BJ (cell line): ENCODE measurements at regions not wholly inside any gene's neighbourhood (a gene's known extent, or its start where the extent isn't known, plus 50 kb on each side); places are given as distances from the start of the nearest gene placed in this dataset.

Experiments used
- CTCF ChIA-PET: fragments of 350-600 bp; formaldehyde crosslinking; extraction: SDS; loops from one replicate; lab custom pipeline; 2021; ENCODE audit warnings: antibody characterized with exemption, inconsistent platforms; lab: Yijun Ruan, JAX
- POLR2A ChIA-PET: fragments of 300-600 bp; sonication (Branson Sonifier 250); formaldehyde crosslinking; extraction: SDS; loops from one replicate; lab custom pipeline; 2021; ENCODE audit warnings: antibody characterized with exemption; lab: Charles Lee
- DNase-seq: peaks from one replicate; pipeline ENCODE4 v3.0.0-alpha.2; 2011; ENCODE audit warnings: low read depth
- H3K27me3 ChIP-seq: 2 replicates; pipeline ENCODE4 v1.6.0; 2011; ENCODE audit warnings: low read length; ENCODE audit not compliant: control insufficient read depth, insufficient read depth
- H3K36me3 ChIP-seq: 2 replicates; pipeline ENCODE4 v1.5.1; 2011; ENCODE audit warnings: low read length; ENCODE audit not compliant: control insufficient read depth, insufficient read depth
- H3K4me3 ChIP-seq: 2 replicates; pipeline ENCODE4 v1.5.1; 2011; ENCODE audit warnings: low read depth, mild to moderate bottlenecking, control low read depth, low read length
- CTCF ChIP-seq: IDR thresholded peaks from 2 replicates; pipeline ENCODE4 v1.5.1; 2011; ENCODE audit warnings: low read depth, mild to moderate bottlenecking, control low read depth, inconsistent platforms, low read length, moderate library complexity; ENCODE audit not compliant: insufficient read depth

GRCh38 chr11:97111559-97111958 lies 721.7 kb downstream of the JRKL start:
- ChIA-PET POLR2A (no interaction called here), CTCF (no interaction called here)
- no peaks in the 10 kb centered on the region for H3K27me3 ChIP-seq
- TF ChIP-seq CTCF = no peak
- no peak for DNase-seq
- H3K36me3 ChIP-seq = no peaks in the 10 kb centered on the region
- no peak overlapping the region for H3K4me3 ChIP-seq

DNA sequence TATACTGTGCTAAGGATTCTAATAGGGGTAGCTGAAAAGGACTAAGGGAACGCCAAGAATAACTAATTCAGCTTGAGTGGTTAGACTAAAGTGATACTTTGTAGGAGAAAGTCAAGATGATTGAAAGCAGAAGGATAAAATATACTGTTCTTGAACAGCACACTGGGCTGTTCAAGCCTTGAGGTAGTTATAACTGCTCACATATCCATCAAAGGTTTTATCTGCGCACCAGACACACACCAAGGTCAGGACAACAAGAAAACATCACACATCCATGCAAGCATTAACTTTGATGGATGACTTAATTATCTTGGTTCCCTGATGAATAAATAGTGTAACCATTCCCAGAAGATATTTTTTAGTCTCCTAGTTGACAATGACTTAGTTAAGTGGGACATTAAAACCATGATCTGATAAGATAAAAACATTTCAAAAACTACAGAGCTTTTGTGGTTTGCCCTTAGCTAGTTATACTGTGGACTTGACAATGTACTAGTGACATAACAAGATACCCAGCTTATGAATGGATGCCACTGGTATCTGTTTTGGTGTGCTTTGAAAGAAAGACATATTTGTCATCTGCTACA lies 728.9 kb downstream of the JRKL start:
- no peak for TF ChIP-seq CTCF
- Histone ChIP-seq H3K27me3 (no peaks in the 10 kb centered on the region), H3K4me3 (no peak overlapping the region), H3K36me3 (no peaks in the 10 kb centered on the region)
- DNase-seq = no peak
- CTCF ChIA-PET = no interaction called here
- POLR2A ChIA-PET = no interaction called here

GRCh38 chr11:97123237-97123636 lies 733.4 kb downstream of the JRKL start:
- Histone ChIP-seq H3K4me3 (no peak overlapping the region), H3K27me3 (no peaks in the 10 kb centered on the region), H3K36me3 (no peaks in the 10 kb centered on the region)
- POLR2A ChIA-PET = no interaction called here
- no peak for TF ChIP-seq CTCF
- CTCF ChIA-PET = no interaction called here
- no peak for DNase-seq

DNA sequence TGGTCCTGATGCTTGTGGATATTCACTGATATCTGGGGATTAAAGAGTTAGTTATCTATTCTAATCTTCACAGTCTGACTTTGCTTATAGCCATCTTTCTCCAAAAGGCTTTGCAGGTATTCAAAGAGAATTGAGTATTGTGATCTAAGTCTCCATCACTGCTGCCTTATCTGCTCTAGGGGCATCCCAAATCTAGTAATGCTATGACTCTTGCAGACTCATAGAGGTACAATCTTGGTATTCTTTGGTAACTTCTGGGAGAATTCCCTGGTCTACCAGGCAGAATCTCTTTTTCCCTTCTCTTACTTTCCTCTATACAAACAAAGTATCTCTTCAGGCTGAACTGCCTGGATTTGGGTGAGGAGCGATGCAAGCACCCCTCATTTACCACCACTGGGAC lies 746.3 kb downstream of the JRKL start:
- DNase-seq = no peak
- no peaks in the 10 kb centered on the region for H3K27me3 ChIP-seq
- H3K36me3 ChIP-seq = no peaks in the 10 kb centered on the region
- no peak overlapping the region for H3K4me3 ChIP-seq
- TF ChIP-seq CTCF = no peak
- POLR2A ChIA-PET = no interaction called here
- CTCF ChIA-PET = no interaction called here

DNA sequence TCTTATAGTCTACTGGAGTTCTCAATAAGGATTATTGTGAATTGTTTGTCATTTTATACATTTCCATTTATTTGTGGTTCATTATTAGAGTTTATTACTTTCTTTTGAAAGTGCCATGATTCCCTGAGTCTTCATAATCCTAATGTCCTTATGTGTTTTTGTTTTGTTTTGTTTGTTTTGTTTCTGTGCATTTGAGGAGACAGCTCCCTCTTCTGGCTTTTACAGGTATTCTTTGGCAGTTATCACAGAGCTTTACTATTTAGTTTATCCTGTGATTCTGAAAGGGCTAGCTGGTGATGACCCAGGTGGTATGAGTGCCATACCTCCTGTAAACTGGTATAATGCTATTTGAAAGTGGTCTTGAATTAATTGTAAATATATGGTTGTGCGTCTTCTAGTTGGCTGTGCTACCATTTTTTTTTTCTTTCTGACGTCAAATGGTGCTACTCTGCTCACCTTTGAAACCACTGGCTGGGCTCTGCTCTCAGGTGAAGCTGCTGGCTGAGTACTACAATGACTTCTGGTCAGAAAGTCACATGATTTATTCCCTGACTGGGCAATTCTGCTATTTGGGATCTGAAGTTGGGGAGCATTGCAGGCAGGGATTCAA lies 751.2 kb downstream of the JRKL start:
- no peak for DNase-seq
- no peak overlapping the region for H3K4me3 ChIP-seq
- H3K36me3 ChIP-seq = no peaks in the 10 kb centered on the region
- ChIA-PET CTCF (interaction anchor here (0.7 to 0.8 kb wide), 3 partner anchors 161 to 1867 kb away, joined by 3 to 5 read pairs (median 4); no protein-coding TSS in a partner anchor), POLR2A (no interaction called here)
- no peaks in the 10 kb centered on the region for H3K27me3 ChIP-seq
- TF ChIP-seq CTCF = peak; percentile 16; the same call in 1 of the 2 replicates
